Activated naive CD4-positive, alpha-beta T cell treated with Interleukin-2 at 50 U/mL for 16 hours (primary cell): ENCODE measurements at regions not wholly inside any gene's neighbourhood (a gene's known extent, or its start where the extent isn't known, plus 50 kb on each side); places are given as distances from the start of the nearest gene placed in this dataset.

Source experiments
- DNase-seq: peaks from one replicate; pipeline ENCODE4 v3.0.0-alpha.2; 2020

DNA sequence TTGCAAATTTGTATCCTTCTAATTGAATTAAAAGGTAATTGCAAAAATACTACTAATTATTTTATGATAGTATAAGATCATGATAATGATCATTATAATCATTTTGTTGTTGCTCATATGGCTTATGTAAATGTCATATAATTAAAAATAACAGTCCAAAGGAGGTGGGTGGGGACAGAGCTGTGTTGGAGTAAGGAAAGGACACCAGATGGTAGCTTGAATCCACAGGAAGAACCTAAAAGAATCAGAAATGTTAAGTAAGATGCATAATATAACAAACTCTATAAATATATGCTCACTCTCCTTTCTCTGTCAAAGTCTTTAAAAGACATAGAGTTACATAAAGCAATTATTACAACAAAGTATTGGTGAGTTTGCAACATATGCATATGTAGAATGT lies 650.7 kb upstream of the HS6ST1 start:
- no peak for DNase-seq

DNA sequence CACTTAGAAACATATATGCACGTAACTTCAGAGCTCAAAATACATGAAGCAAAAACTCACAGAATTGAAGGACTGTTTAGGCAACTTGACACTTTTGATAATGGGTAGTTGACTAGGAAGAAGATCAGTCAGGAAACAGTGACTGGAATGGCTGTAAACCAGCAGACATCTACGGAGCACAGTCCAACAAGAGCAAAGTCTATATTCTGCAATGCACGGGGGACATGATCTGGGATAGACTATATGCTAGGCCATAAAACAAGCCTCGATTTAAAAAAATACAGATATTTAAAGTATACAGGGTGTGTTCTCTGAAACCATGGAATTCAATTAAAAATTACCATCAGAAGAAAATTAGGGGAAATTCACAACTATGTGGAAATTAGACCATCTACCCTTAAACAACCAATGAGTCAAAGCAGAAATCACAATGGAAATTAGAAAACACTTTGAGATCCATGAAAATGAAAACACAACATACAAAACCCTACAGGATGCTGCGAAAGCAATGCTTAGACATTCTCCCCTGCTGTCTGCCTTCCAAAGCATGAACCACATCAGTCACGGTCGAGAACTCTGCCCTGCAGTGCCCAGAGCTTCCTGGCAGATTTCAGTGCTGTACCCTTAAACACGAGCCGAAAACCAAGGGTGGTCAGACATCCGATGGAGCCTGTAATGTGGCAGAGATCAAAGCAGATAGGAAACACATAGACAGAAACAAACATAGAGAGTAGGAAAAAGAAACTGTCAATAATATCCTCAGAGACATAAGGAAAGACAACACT lies 651.9 kb upstream of the HS6ST1 start:
- no peak for DNase-seq

- no peak for DNase-seq
These were observed 654.9 kb upstream of the HS6ST1 start for GRCh38 chr2:128973566-128973965.

GRCh38 chr2:128978212-128978611 lies 659.5 kb upstream of the HS6ST1 start:
- no peak for DNase-seq

DNA sequence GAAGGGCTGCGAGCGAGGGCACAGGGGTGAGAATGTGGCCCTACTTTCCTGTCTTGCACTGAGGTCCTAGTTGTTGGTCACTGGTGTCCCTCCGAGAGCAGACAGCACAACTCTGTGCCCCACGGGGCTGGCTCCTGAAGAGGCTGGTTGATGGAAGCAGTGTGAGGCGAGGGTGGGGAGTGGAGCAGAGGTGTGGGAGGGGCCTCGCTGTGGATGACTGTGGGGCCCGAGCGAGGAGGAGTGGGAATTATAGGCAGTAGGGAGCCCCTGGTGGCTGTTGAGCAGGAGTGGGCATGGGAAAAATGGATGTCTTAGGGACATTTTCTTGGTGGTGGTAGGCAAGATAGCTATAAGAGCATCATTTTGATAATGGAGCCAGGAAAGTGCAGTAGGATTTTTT lies 660.5 kb upstream of the HS6ST1 start:
- no peak for DNase-seq

GRCh38 chr2:128980475-128980874 lies 661.8 kb upstream of the HS6ST1 start:
- no peak for DNase-seq

DNA sequence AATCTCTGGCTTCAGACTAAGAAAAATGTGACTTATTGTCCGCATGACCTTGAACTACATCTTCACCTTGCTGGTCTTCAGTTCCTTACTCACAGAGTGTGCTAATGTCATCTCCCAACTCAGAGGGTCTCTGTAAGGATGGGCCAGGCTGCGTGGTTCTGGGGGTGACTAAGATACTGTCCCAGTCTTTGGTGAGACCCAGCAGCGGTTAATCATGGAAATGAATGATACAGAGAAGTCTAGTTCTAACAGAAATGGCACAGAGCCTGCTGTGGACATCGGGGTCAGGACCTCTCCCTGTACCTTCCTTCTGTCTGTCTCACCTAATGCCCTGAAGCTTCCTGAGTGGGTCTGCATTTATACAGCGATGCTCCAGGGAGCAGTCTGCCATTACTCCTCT lies 662.7 kb upstream of the HS6ST1 start:
- DNase-seq, result no peak

DNA sequence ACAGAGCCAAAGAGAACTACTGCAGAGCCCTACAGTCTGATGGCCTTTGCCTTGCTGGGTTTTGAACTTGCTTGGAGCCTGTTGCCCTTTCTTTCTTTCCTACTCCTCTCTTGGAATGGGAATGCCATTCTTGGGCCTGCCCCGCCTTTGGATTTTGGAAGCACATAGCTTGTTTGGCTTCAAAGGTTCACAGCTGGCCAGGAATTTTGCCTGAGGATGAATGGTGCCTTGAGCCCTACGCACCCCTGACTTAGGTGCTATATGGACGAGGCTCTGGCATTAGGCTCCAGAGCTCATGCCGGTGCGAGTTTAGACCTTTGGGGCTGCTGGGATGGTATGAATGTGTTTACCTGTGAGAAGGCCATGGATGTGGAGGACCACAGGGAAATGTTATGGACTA lies 663.3 kb upstream of the HS6ST1 start:
- DNase-seq, result no peak

DNA sequence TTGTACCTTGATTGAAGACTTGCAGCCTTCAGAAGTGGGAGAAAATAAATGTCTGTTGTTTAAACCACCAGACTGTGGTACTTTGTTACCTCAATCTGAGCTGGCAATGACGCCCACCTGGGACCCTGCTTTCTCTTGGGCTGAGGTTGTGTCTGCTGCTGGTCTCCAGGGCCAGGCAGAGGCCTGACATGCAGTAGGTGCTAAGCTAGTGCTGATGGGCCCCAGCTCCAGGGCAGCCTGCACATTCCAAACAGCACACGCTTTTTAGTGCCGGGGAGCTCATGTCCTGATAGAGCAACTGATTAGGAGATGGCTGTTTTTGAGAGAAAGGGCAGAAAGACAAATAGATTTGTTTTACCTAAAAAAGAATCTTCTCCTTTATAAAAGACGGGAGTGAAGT lies 664.0 kb upstream of the HS6ST1 start:
- DNase-seq, result no peak

DNA sequence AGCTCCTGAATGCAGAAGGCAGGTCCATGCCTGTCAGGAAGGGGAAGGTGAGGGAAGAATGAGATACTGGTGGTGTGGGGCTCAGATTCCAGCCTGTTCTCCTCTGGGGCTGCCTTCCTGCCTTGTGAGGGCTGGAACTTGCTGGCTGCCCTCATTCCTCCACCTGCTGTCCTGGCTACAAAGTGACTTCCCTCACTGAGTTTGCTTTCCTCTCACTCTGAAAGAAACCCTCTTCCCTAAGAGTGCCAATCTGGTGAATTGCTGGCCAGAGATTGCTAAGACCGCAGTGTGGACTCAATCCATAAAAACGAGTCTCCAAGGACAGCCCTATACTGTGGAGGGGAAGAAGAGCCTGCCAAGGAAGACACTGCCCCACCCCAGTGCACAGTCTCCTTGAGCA lies 664.4 kb upstream of the HS6ST1 start:
- DNase-seq, result no peak

DNA sequence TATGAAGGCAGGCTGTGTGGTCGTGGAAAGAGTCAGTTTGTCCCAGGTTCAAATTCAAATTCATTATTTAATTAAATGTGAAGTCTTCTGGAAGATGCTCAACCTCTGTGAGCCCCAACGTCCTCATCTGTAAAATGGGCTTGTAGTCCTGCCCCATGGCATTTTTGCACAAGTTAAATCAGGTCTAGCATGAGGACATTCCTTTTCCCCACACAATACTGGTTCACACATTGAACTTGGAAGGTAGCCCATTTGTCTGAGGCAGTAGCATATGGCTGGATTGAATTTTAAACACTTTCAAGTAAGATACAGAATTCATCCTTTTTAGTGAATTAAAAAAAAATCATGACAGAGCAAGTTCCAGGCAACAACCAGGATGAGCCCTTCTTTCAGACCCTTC lies 665.4 kb upstream of the HS6ST1 start:
- no peak for DNase-seq

DNA sequence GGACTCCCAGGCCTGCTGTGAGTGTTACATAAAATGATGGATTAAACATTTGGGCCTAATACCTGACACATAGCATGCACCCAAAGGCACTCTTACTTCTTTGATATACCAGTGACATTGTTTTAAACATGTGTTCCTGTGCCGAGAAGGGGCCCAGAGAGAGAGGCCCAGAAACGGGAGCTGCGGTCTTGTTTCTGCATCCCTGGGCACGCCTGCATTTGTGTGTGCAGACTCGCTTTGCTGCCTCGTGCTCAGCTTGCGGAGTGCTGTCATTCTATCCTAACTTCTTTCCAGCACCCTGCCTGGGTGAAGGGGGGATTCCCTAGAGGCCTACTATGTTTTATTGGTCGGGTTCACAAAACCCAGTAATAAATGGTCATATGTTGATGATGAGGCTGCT lies 666.2 kb upstream of the HS6ST1 start:
- DNase-seq, result no peak

DNA sequence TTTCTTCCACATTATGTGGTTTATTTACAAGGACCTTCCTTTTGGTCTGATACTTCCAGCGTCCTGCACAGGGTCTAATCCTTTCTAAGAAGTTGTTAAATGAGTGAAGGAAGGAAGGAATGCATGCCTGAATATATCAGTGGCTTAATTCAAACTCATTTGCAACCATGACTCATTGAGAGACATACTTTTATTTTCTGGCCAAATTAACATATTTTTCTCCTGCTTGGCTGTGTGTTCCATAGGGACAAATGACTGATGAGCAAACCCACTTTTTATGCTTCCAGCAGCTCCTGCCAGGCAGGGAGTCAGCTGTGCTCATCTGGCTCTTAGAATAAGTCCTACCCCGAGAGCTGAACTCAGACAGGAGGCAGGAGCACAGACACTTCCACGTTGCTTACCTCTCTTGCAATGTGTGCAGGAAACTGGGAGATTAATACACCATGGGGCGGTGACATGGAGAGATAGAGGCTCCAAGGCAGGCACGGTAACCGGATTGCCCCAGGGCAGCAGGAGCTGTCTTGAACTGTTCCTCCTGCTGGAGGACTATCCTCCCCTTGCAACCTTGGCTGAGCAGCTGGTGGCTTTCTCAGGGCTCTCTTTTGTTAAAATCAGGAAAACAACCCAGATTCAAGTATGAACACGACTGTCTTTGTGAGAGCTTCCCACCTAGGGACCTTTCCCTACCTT lies 667.5 kb upstream of the HS6ST1 start:
- DNase-seq, result no peak

- no peak for DNase-seq
These were observed 668.2 kb upstream of the HS6ST1 start for GRCh38 chr2:128986867-128987268.

DNA sequence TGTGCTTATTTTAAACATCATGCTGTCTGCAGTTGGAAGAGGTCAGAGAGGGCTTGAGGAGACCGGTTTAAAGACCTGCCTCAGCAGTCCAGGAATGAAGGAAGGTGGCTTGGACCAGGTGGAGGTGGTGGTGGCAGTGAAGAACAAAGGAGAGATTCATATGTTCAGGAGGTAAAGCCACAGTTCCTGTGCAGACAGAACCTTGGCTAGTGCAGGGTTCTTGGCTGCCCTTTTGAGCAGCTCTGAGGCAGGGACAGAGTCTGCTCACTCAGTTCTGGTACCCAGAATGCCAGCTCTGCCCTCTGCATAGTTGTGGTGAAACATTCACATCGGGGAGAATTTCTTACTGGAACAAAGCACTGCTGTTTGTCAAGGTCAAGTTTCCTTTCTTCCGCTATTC lies 669.7 kb upstream of the HS6ST1 start:
- DNase-seq, result no peak

GRCh38 chr2:128988967-128989366 lies 670.3 kb upstream of the HS6ST1 start:
- no peak for DNase-seq

DNA sequence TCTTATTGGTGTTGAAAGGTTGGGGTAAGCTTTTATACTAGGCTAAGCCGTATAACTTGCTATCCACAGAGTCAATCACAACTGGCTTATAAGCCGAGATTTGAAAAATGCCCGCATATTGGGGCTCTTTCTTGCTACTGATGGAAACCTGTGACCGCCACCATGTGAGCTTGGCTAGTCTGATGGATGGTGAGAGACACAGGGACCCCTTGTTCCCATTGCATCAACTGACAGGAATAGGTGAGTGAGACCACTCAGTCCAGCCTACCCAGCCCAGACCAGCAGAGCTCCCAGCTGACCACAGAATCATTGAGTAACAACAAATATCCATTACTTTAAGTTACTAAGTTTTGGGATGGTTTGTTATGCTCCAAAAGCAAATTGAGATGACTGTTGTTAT lies 676.4 kb upstream of the HS6ST1 start:
- no peak for DNase-seq

- no peak for DNase-seq
These were observed 677.4 kb upstream of the HS6ST1 start for GRCh38 chr2:128996078-128996477.

DNA sequence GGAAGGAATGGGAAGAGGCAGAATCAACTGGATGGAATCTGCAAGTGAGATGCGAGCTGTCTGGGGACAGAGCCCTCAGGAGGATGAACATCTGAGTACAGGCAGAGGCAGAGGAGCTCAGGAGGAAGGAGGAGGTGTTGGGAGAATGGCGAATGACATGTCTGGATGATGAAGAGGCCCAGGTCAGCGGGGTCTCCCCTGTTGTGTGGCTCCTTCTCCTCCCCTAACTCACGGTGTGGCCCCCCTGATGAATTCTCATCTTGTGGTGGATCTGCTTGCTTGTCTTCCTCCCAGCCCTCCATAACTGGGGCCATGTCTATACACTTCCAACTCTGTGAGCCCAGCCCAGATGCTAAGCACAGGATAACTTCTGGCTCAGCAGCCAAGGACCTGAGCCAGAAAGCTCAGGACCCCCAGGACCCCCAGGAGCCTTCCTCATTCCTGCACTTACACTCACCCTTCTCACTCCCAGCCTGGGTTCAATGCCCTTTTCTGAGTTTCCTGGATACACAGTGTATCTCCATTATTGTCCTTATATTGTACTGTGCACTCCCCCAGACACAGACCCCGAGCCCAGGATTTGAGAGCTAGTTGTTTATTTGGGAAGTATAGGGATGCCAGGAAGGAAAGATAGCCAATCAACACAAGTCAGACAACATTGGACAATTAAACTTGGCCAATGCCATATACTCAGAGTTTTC lies 678.6 kb upstream of the HS6ST1 start:
- DNase-seq, result no peak

- no peak for DNase-seq
These were observed 683.3 kb upstream of the HS6ST1 start for GRCh38 chr2:129001926-129002325.

DNA sequence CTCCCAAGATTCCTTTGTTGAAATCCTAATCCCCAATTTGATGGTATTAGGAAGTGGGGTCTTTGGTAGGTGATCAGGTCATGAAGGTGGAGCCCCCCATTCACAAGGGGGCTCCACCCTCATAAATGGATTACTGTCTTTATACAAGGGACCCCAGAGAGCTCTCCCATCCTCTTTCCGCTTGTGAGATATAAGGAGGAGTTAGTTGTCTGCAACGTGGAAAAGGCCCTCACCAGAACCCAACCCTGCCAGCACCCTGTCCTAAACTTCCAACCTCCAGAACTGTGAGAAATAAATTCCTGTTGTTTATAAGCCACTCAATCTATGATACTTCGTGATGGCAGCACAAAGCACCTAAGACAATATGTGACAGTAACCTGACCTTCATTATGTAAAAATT lies 684.1 kb upstream of the HS6ST1 start:
- no peak for DNase-seq

GRCh38 chr2:129004485-129004884 lies 685.8 kb upstream of the HS6ST1 start:
- DNase-seq, result no peak

- DNase-seq, result no peak
These were observed 686.3 kb upstream of the HS6ST1 start for GRCh38 chr2:129004940-129005490.
